Chondrocyte (in vitro differentiated cells): ENCODE measurements at regions not wholly inside any gene's neighbourhood (a gene's known extent, or its start where the extent isn't known, plus 50 kb on each side); places are given as distances from the start of the nearest gene placed in this dataset.
"Not testable (repeated sequence)": the region's sequence is repeated elsewhere in the genome, so short reads cannot be mapped to it uniquely, and the experiment has no call there.

Source experiments
- DNase-seq: peaks from one replicate; pipeline ENCODE4 v3.0.0; 2021; ENCODE audit warnings: mixed read lengths, low spot score
- H3K27ac Mint-ChIP-seq: one replicate; pipeline ENCODE4 v1.8.0; 2021; ENCODE audit warnings: mild to moderate bottlenecking, moderate library complexity, mixed read lengths; ENCODE audit not compliant: unreplicated experiment
- H3K27me3 Mint-ChIP-seq: 2 replicates; pipeline ENCODE4 v1.8.0; 2021; ENCODE audit warnings: low read depth, mixed read lengths
- H3K36me3 Mint-ChIP-seq: 2 replicates; pipeline ENCODE4 v1.8.0; 2021; ENCODE audit warnings: low read depth, mixed read lengths
- H3K4me1 Mint-ChIP-seq: 2 replicates; pipeline ENCODE4 v1.8.0; 2021; ENCODE audit warnings: low read depth, mild to moderate bottlenecking, mixed read lengths
- H3K4me3 Mint-ChIP-seq: one replicate; pipeline ENCODE4 v1.8.0; 2021; ENCODE audit warnings: mild to moderate bottlenecking, moderate library complexity, mixed read lengths; ENCODE audit not compliant: unreplicated experiment
- H3K9me3 Mint-ChIP-seq: 2 replicates; pipeline ENCODE4 v1.8.0; 2021; ENCODE audit warnings: low read depth, mixed read lengths
- TF ChIP-seq, protein P1 (sequence below): fragments of 200-600 bp; sonication (generic); IDR thresholded peaks from 2 replicates; pipeline ENCODE4 v1.5.0; 2021; ENCODE audit warnings: antibody characterized with exemption, mild to moderate bottlenecking, moderate library complexity

GRCh38 chr15:84094720-84095119 lies 140.9 kb upstream of the GOLGA6L4 start:
- DNase-seq, H3K36me3 Mint-ChIP-seq, H3K27ac Mint-ChIP-seq, H3K9me3 Mint-ChIP-seq, H3K4me1 Mint-ChIP-seq, H3K27me3 Mint-ChIP-seq, H3K4me3 Mint-ChIP-seq: not testable (repeated sequence)

GRCh38 chr15:84097053-84097452 lies 138.5 kb upstream of the GOLGA6L4 start:
- H3K27me3 Mint-ChIP-seq, H3K4me1 Mint-ChIP-seq, H3K27ac Mint-ChIP-seq, H3K4me3 Mint-ChIP-seq, H3K36me3 Mint-ChIP-seq, H3K9me3 Mint-ChIP-seq, DNase-seq: not testable (repeated sequence)

GRCh38 chr15:84098604-84099003 lies 137.0 kb upstream of the GOLGA6L4 start:
- Mint-ChIP-seq H3K36me3 (no peaks in the 10 kb centered on the region), H3K27me3 (no peaks in the 10 kb centered on the region), H3K9me3 (no peaks in the 10 kb centered on the region), H3K4me1 (peaks cover 6% of the 10 kb centered on the region), H3K4me3 (no peak overlapping the region), H3K27ac (no peak overlapping the region)
- DNase-seq: no peak
- TF ChIP-seq, protein P1, sequence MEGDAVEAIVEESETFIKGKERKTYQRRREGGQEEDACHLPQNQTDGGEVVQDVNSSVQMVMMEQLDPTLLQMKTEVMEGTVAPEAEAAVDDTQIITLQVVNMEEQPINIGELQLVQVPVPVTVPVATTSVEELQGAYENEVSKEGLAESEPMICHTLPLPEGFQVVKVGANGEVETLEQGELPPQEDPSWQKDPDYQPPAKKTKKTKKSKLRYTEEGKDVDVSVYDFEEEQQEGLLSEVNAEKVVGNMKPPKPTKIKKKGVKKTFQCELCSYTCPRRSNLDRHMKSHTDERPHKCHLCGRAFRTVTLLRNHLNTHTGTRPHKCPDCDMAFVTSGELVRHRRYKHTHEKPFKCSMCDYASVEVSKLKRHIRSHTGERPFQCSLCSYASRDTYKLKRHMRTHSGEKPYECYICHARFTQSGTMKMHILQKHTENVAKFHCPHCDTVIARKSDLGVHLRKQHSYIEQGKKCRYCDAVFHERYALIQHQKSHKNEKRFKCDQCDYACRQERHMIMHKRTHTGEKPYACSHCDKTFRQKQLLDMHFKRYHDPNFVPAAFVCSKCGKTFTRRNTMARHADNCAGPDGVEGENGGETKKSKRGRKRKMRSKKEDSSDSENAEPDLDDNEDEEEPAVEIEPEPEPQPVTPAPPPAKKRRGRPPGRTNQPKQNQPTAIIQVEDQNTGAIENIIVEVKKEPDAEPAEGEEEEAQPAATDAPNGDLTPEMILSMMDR: no peak

- Mint-ChIP-seq H3K27ac (no peak overlapping the region), H3K4me1 (peaks cover 6% of the 10 kb centered on the region), H3K9me3 (no peaks in the 10 kb centered on the region), H3K4me3 (no peak overlapping the region), H3K36me3 (no peaks in the 10 kb centered on the region), H3K27me3 (no peaks in the 10 kb centered on the region)
- DNase-seq: no peak
- TF ChIP-seq, protein P1: no peak
Measured at GRCh38 chr15:84099181-84099580, 136.4 kb upstream of the GOLGA6L4 start.

DNA sequence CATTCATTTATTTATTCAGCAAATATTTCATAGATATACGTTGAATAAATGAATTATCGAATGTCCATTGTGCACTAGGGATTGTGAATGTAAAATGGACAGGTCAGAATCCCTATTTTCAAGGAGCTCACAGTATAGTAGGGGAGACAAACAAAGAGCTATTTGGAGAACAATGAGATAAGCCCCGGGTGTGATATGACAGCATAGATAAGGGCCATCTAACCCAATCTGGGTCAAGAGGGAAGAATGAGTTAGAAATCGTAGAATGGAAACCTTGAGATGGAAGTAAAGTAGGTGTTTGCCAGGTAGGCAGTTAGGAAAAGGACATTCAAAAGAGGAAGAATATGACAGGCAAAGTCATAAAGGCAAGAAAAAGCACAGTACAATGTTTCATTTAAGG lies 132.2 kb upstream of the GOLGA6L4 start:
- Mint-ChIP-seq H3K9me3 (no peaks in the 10 kb centered on the region), H3K4me1 (peaks cover 6% of the 10 kb centered on the region), H3K27ac (no peak overlapping the region), H3K27me3 (peaks cover 2% of the 10 kb centered on the region), H3K4me3 (no peak overlapping the region), H3K36me3 (no peaks in the 10 kb centered on the region)
- no peak for DNase-seq
- TF ChIP-seq, protein P1: no peak

DNA sequence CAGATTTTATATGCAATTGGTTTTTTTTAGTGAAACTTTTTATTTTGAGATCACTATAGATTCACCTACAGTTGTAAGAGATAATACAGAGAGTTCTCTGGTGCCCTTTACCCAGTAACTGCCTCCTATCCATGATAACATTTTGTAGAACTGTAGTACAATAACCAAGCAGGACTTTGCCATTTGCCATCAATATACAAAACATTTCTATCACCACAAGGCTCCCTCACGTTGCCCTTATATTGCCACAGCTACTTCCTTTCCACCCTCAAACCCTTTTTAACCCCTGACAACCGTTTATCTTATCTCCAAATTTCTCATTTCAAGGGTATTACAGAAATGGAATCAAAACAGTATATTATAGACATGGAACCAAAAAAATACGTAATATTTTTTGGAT lies 130.7 kb upstream of the GOLGA6L4 start:
- Mint-ChIP-seq H3K4me3 (no peak overlapping the region), H3K36me3 (no peaks in the 10 kb centered on the region), H3K27me3 (peaks cover 2% of the 10 kb centered on the region), H3K9me3 (no peaks in the 10 kb centered on the region), H3K27ac (no peak overlapping the region), H3K4me1 (no peaks in the 10 kb centered on the region)
- DNase-seq: no peak
- TF ChIP-seq, protein P1: no peak
